GM18907 (cell line): ENCODE measurements at regions not wholly inside any gene's neighbourhood (a gene's known extent, or its start where the extent isn't known, plus 50 kb on each side); places are given as distances from the start of the nearest gene placed in this dataset.

Experiments
- ATAC-seq: cut with Tn5 transposase; IDR thresholded peaks from one replicate; pipeline ENCODE4 v1.9.1; 2021; ENCODE audit warnings: mild to moderate bottlenecking, moderate library complexity; ENCODE audit not compliant: unreplicated experiment

DNA sequence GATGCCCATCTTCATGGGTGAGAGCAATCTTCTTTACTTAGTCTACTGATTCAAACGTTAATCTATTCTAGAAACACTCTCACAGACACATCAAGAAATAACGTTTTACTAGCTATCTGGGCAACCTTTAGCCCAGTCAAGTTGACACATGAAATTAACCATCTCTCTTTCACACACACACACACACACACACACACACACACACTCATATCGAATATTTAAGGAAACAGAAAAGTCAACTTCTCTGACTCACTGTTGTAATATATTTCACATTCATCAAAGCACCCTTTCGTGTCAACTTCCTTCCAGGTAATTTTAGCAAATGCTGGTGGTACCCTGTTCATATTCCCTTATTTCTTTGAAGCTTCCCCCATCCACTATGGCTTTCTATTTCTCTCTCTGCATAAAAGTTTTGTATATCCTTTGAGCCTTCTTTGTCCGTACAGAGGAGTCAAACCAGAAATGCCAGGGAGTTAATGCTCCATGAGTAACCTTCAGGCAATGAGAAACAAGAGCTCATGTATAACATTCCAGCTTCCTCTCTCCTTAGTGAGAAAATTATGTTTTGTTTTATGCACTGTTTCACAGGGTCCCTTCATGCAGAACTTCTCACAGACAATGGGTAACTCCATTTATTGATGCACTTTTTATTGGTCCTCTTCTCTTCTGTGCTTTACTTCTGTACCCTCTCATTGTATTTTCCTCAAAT lies 335.5 kb upstream of the CBLB start:
- ATAC-seq = no peak

DNA sequence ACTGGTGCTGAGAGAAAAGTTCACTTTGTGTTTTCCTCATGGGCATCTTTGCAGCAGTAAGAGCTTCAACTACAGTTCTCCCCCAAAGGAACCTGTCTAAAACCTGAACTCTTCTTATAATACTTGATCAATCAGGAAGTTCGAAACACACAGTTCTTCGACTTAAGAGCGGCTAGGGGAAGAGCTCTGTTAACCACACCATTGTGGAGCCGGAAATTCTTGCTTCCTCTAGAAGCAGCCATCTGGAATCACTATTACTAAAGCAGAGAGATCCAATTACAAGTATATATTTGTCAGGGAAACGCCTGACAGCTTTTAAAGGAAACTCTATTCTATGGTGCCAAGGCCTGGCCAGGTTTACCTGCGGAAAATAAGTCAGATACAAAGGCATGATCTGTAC lies 337.3 kb upstream of the CBLB start:
- ATAC-seq = peak; percentile 90

- peak; percentile 29 for ATAC-seq
These were observed 337.8 kb upstream of the CBLB start for GRCh38 chr3:106206613-106207012.

DNA sequence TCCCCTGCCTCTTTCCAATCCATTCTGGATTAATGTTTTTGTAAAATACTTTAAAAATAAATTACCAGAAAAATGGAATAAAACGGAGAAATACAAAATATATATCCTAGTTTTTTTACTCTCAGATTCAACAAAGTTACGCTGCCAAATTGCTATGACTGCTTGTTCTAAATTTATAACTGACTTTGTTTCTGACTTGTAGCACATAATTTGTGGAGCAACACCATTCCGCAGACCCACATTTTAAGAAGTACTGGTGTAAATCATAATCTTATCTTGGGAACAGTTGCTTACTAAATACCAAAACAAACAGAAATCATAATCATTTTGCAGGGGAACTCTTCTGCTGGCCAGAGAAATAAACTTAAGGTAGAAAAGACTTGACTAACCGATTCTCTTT lies 339.4 kb upstream of the CBLB start:
- no peak for ATAC-seq

- ATAC-seq = no peak
These were observed 340.2 kb upstream of the CBLB start for GRCh38 chr3:106208967-106209366.

DNA sequence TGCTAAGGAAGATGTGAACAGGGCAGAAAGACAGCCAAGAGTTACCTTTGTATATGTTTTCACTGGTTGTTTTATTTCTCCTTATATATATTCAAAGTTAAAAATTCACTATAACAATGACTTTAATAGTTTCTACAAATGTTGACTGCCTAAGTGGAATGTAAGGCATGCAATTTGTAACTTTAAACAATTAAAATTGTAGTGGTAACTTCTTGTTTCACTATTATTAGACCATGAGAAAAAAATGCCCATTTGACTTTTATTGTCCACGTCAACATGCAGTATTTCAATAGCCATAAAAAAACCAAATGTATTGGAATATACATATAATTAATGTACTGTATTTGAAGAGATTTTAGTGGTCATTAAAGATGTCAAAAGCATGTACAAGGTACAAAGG lies 340.7 kb upstream of the CBLB start:
- no peak for ATAC-seq

GRCh38 chr3:106210923-106211322 lies 342.1 kb upstream of the CBLB start:
- no peak for ATAC-seq

- no peak for ATAC-seq
These were observed 343.9 kb upstream of the CBLB start for GRCh38 chr3:106212665-106213222.

GRCh38 chr3:106213954-106214353 lies 345.1 kb upstream of the CBLB start:
- ATAC-seq = no peak

- ATAC-seq = no peak
These were observed 345.8 kb upstream of the CBLB start for GRCh38 chr3:106214641-106215040.

DNA sequence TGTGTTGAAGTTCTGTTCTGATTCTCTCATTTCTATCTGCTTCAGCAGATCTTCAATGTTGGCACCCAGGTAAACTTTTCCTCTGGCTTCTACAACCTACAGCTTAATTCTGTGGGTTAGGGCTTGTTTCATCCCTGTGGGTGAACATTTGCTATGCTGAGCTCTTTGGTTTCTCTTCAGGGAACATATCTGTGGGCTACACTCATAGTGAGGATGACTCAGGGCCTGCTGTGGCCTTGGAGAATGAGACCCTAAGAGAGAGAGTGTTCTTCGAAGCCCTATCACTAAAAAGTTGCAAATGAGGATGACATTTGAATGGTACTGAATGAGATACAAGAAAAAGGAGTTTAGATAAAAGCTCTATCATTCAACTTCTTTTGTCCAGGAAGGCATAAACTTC lies 346.2 kb upstream of the CBLB start:
- no peak for ATAC-seq

DNA sequence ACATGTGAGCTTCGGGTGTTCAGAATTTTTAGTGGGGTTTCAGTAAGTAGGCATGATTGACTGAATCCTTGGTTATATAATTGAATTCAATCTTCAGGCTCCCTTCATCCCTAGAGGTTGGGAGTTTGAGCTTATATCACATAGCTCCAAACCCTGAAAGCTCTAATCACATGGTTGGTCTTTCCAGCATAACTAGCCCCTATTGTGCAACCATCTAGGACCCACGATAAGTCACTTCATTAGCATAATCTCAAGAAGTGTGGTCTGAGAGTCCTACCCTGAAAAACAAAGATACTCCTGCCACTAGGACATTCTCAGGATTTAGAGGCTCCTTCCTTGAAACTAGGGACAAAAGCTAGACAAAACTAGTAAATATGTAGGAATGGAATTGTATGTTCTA lies 348.9 kb upstream of the CBLB start:
- ATAC-seq = no peak

DNA sequence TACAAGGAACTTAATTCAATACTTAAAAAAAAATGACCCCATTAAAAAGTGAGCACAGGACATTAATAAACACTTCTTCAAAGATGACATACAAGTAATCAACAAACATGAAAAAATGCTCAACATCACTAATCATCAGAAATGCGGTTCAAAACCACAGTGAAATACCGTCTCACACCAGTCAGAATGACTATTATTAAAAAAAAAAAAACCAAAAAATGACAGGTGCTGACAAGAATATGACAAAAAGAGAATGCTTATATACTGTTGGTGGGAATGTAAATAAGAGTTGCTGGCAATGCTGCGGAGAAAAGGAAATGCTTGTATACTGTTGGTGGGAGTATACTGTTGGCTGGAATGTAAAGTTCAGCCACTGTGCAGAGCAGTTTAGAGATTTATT lies 358.3 kb upstream of the CBLB start:
- ATAC-seq = no peak

DNA sequence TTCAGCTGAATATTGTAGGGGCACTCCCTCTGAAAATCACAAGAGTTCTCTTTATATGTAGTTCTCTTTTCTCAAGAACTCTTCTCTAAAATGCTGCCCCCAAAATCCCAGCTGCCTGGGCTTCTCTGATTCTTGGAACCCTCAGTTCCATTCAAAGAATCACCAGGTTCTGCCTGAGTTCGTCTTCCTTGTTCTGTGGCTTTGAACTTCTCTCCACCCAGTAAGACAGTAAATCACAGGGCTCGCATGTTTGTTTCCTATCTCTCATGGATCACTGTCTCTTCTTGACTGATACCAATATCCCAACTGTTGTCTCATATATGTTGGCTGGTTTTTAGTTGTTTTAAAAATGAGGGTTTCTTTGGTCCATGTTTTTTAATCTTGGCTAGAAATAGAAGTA lies 359.5 kb upstream of the CBLB start:
- ATAC-seq = no peak

DNA sequence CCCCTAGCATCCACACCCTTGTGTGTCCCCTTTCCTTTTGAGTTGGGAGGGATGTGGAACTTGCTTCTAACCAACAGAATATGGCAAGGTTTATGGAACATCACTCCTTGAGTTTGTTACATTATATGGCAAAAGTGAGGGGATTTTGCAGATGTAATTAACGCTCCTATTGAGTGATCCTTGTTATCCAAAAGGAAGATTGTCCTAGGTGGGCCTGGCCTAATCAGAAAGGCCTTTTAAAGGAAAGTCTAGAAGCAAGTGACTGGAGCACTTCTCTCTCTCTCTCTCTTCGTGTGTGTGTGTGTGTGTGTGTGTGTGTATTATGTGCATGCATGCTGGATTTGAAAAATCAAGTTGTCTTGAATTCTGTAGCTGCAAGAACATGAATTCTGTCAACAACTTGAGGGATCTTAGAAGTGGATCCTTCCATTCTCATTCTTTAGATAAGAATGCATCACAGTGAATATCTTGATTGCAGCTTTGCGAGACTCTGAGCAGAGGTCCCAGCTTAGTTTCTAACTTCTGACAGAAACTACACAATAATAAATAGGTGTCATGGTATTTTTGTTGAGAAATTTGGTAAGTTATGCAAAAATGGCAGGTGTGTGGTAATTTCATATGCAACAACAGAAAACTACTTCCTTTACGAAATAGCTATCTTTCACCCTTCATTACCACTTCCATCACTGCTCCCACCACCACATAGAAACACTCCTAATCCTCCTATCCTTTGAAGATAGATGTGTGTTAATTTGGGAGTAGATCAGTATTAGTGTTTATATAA lies 360.9 kb upstream of the CBLB start:
- no peak for ATAC-seq

DNA sequence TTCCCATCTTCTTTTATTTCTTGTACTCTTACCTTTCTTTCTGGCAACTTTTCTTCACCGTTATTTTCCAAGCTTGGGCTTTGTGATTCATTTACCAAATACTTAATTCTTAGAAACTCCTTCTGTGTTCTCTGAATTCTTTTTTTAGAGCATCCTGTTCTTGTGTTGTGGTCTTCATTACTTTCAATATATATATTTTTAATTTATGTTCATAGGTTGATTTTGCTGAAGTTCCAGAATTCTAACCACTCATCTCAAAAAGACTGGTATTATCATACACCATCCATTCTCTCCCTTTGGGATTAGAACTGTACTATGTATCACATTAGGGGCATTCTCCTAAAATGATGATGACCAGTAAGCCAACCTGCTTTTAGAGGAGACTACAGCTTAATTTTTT lies 362.3 kb upstream of the CBLB start:
- no peak for ATAC-seq

DNA sequence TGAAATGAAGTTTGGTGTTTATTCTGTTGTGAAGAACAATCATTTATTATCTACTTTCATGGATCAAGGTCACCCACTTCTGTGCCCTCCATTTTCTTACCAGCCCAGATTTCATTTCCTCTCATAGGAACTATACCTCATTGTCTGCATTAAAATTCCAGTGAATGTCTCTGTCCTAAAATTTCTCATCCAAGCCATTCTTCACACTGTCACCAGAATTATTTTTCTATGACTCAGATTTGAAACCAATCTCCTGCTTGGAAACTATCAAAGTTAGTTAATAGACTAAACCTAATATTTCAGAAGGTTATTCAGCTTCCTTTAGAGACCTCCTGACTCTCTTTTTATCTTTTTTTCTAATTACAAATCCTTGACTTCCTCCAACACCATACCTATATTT lies 364.1 kb upstream of the CBLB start:
- no peak for ATAC-seq

GRCh38 chr3:106239195-106239697 lies 370.4 kb upstream of the CBLB start:
- no peak for ATAC-seq

GRCh38 chr3:106241593-106241992 lies 372.8 kb upstream of the CBLB start:
- no peak for ATAC-seq

DNA sequence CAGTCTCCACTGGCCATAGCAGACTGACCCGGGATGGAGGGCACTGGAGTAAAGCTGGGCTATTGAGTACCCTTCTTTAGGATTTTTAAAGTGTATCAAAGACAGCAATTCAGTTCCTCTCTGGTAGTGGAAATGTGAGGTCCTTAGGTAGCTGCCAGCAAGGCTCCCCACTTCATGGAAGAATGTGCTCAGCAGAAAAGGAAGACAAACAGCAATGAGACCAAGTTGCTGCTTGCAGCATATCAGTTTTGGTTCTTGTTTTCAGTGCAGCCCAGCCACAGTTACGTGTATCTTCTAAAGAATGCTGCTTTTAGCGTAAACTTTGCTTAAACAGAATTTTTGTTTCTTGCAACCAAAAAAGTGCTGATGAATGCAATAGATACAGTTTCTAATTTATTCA lies 374.0 kb upstream of the CBLB start:
- no peak for ATAC-seq

DNA sequence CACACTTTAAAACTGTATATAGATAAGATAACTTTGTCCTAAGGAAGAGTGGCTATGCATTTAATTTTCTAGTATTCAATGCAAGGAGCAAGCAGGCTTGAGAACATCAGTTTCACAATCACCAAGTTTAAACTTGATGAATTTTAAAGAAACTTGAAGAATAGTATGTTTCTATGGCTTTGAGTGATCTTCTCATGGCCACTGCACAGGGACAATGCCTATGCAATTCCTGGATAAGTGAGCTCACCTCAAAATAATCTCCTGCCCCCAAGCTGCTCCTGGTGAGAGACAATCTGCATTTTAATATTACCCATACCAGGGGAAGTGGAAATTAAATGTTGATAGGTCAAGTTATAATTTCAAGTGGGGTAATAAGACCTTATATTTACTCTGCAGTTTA lies 376.6 kb upstream of the CBLB start:
- no peak for ATAC-seq
